ENCODE measurements at regions not wholly inside any gene's neighbourhood (a gene's known extent, or its start where the extent isn't known, plus 50 kb on each side); places are given as distances from the start of the nearest gene placed in this dataset.
A peak's percentile ranks its signal among the peaks of the same experiment; 100 is the strongest.
"Not testable (repeated sequence)": the region's sequence is repeated elsewhere in the genome, so short reads cannot be mapped to it uniquely, and the experiment has no call there.

DNA sequence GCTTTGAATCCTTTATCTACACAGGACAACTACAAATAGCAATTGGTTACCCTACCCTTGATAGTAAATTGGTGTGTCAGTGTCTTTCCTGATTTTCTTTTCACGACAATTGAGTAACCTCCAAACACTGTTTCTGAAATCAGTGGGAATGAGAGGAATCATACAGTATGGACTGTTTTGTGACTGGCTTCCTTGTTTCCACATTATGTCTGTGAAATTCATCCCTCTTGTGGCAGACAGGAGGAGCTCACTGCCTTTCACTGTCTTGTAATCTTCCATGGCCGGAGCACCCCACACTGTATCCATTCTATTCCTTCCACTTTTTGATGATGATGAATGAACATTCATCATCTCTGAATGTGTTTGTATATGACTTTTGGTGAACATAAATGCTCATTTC, 164.0 kb upstream of the PZP start:
- DNase-seq, result no peak

DNA sequence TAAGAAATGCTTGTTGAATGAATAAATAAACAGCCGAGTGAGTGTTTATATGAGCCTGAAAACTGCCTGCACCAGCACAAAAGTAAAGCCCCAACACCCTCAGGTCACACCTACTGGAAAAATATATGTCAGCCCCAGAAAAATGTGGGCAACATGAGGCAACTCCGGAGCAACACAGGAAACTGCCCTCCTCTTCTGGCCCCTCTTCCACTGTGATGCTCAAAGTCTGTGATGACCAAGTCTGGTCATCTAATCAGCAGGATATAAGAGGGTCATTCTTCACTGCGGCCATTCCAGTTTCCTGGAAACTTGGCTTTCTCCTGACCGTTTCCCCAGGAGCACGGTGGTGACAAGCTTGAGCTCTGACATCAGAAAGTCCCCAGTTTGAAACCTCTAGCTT, 159.6 kb upstream of the PZP start:
- no peak for DNase-seq

DNA sequence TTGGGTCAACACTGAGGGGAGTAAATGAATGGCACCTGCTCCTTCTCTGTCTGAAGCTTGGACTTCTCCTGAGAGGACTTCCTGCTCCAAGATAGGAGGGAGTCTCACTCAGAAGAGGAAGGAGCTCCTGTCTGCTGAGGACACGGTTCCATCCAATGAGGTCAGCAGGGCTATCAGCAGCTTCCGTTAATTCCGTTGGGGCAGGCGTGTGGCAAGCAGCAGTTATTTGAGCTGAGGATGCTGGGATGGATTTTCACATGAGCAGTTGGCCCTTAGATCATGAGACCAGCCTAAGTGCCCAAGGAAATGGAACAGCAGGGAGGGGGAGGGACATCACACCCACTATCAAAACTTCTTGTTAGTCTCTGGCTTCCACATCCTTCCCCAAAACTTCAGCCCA, 159.0 kb upstream of the PZP start:
- DNase-seq, result no peak

DNA sequence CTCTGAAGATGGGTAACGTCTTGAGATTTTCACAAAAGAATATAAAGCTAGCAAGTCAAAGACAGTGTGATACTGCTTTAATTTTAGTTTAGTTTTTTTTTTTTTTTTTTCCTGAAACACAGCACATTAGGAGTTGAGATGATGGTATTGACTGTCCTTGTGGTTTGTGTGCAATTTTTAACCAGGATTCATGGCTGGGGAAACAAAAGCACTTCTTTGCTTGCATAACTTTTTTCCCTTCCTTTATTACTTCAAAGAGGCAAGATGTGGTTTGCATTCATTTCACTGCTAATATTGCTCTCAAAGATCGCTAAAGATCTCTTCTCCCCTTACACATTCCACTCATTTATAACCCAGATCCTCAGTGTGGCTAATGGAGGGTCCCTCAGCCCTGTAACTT, 157.1 kb upstream of the PZP start:
- no peak for DNase-seq

DNA sequence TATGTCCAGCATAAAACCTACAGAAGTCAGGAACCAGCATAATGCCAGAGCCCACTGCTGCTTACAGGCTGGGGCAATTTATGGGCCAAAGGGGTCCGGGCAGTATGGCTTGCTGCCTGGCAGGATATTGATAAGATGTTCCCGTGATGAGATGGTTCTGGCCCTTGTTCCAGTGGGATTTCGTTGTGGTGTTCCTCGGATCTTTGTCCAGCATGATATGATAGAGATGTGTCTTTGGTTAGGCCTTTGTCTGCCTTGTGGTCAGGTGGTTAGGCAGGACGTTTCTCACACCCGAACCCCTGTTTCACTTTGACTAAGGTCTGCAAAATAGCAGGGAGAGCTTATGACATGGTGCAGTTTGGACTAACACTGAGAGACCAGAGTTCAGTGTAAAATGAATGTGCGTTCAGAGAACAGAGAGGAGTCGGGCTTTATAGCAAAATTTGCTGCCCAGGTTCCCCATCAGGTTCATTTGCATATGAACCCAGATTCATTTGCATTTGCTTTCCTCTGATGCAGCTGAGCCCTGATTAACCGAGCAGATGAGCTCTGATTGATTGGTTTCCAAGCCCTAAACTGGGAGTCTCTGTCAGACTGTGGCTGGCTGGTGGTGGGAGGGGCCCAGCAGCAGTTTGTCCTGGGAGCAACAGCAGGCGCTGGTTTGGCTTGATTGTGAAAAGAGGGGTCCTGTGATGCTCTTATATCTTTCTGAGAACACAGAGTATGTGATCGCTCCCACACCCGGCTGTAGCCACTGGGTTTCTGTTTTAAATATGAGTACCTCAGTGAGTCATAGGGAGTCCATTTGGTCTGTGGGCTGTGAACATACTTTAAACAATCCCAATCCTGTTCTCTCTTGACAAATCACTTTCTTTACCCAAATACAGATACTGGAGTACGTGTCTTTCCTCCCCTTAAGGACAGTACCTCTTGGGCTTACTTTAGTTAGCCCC, 156.3 kb upstream of the PZP start:
- no peak for DNase-seq

DNA sequence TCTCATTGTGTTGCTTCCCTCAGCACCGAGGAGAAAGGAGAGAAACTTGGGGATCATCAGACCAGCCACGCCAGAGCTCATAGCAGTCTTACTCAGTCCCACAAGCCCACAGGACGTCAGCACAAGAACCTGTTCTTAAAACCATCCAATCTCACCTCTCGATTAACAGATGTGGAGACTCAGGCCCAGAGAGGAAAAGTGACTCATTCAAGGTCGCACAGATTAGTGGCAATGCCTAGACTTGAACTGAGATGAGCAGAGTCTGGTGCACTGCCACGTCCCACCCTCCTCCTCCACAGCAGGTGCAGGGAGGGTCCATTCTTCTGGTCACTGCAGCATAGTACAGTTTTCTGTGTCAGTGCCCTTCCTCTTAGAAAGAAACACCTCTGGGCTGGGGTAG, 154.9 kb upstream of the PZP start:
- DNase-seq, result no peak

DNA sequence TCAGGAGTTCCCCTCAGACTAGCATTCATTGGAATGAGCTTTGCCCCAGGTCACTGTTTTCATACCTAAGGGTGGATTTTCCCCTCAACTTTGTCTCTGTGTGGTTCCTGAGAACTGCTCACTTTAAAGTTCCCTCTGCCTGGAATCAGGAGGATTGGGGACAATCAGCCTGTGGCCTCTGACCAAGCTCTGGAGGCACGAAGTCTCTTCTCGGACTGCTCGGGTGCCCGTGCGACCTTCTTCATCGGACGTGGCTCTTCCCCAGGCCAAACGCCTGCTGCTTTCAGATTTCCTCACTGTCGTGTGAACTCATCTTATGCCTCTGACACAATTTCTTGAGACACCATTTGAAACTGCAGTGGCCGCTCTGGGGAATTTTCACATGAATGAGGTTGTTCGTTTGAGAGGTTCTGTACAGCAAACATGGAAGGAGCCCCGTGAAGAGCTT, 153.7 kb upstream of the PZP start:
- DNase-seq, result no peak

DNA sequence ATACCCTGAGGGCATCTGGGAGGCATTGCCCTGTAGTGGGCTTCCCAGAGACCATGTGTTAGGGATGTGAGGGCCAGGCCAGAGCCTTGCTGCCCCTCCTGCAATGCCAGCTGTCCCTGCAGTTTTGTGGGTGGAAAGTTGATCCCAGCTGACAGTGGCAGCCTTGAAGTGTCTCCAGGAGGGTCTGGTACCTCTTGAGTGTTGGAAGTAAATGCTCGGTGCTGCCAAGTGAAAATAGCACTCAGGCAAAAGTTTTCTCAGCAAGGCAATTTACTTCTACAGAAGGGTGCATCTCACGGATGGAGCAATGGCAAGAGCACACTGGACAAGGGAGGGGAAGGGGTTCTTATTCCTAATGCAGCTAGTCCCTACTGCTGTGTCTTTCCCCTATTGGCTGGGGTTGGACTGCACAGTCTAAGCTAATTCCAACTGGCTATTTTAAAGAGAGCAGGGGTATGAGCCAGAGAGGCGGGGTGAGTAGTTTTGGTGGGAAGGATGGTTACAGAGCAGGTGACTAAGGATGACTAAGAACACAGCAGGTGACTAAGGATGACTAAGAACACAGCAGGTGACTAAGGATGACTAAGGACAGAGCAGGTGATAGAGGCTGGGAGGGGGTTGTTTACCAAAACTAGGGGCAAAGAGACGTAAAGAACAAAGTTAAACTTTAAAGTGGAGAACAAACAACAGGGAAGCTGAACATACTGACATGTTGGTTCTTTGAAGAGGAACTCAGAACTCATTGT, 146.0 kb upstream of the PZP start:
- DNase-seq, result not testable (repeated sequence)

DNA sequence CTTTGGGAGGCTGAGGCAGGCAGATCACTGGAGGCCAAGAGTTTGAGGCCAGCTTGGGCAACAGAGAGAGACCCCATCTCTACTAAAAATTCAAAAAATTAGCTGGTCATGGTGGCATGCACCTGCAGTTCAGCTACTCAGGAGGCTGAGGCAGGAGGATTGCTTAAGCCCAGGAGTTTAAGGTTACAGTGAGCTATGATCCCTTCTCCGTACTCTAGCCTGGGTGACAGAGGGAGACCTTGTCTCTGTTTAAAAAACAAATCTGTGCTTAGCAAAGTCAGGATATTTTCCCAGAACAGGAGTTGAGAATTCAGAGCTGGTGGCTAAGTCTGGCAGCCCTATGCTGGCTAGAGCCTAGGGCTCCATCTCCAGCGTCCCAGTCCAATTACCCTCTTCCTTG, 142.9 kb upstream of the PZP start:
- DNase-seq, result no peak

DNA sequence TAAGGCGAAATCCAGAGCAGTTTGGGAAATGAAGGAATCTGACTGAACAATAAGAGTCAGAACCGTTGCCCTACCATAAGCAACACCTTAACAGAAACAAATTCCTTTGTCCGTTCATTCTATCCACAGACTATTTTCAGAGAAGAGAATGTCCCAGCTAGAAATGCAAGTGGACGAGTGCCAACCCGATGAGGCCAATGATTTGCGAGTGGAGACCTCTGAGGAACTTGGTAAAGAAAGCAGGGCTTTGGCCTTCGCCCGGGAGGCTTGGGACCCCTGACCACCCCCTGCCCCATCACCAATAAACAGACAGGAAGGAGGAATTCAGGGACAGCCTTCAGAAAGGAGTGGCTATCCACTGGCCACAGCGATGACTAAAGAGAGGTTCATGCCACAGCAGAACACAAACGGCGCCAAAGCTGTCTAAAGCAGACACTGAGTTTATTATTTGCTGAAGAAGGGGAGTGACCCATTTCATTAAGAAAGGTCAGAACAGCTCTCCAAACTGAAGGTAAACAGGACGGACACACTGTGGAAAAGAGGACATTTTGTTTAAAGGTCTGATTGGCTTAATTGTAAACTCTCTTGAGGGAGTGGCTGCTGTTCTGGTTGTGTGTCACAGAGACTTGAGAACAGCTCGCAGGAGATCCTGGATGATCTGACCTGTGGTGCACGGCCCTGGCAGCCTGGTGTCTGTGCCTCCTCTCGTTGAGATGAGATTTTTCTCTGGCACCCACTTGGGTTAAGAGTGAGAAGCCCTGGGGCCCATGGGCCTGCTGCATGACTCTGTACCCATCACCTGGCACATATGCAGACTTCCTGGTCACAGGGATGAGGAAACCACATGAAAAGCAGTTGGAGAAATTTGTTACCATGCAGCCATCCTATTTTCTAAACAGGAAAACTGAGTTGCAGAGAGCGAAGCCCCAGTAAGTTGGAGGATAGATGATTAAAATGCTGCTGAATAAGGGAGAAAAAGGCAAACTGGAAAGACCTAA, 142.0 kb upstream of the PZP start:
- no peak for DNase-seq

DNA sequence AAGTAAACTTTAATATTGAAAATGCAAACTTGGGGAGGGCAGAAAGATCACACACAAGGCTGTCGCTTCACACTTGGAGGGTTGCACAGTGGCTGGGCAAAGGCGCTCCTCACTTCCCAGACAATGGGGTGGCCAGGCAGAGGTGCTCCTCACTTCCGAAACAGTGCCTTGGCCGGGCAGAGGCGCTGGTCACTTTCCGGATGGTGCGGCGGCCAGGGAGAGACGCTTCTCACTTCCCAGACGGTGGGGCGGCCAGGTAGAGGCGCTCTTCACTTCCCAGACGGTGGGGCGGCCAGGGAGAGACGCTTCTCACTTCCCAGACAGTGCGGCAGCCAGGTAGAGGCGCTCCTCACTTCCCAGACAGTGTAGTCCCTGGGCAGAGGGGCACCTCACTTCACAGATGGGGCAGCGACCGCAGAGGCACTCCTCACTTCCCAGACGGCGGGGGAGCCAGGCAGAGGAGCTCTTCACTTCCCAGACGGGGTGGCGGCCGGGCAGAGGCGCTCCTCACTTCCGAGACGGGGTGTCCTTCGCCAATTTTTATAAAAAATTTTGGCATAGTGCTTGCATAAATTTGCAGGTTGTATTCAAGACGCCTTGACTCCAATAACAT, 140.8 kb upstream of the PZP start:
- no peak for DNase-seq

DNA sequence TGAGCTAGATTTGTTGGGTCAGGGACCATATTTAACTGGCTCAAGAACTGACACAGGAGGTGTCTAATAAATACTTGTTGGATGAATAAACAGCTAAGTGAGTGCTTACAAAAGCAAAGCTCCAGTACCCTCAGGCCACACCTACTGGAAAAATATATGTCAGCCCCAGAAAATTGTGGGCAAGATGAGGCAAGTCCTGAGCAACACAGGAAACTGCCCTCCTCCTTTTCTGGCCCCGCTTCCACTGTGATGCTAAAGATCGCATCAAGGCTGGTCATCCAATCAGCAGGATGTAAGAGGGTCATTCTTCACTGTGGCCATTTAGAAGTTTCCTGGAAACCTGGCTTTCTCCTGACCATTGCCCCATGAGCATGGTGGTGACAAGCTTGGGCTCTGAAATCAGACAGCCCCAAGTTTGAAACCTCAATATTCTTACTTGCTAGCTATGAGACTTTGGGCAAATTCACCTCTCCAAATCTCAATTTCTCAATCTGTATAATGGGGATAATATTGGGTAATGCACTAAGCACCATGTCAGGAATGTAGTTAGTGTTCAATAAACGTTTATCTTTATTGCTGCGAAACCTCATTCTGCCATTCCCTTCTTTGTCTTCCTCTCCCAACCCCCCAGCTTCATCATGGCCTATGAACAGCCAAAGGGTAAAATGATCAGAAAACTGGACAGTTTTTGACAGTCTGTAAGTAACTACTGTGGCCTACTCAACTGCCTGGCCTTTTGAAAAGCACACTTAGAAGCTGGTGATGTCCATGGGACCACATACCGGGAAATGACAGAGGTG, 139.3 kb upstream of the PZP start:
- no peak for DNase-seq

DNA sequence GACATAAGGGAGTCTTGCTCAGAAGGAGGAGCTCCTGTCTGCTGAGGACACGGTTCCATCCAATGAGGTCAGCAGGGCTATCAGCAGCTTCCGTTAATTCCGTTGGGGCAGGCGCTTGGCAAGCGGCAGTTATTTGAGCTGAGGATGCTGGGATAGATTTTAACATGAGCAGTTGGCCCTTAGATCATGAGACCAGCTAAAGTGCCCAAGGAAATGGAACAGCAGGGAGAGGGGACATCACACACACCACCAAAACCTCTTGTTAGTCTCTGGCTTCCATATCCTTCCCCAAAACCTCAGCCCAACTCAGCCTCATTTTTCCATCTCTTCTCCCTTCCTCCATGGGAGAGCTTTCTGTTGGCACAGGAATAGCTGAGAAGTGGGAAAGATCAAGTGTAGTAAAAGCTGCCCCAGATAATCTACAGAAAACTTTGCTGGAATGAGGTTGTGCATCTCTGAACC, 138.7 kb upstream of the PZP start:
- DNase-seq, result no peak

DNA sequence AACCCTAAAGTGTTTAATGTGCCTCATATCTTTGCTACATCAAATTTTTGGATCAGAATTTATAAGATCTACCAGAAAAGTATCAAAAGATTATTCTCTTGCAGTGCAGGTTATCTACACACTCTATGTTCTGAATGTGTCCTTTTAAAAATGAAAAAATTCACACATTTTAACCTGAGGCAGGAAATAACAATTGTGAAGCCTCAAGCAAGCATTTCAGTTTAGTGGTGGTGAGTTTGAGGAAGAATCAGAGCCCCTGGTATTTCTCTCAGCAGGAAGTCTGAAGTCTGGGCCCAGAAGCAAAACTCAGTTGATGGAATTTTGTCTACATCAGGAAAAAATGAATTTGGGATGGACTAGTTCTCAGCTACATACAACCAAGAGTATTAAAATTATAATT, 137.0 kb upstream of the PZP start:
- no peak for DNase-seq

DNA sequence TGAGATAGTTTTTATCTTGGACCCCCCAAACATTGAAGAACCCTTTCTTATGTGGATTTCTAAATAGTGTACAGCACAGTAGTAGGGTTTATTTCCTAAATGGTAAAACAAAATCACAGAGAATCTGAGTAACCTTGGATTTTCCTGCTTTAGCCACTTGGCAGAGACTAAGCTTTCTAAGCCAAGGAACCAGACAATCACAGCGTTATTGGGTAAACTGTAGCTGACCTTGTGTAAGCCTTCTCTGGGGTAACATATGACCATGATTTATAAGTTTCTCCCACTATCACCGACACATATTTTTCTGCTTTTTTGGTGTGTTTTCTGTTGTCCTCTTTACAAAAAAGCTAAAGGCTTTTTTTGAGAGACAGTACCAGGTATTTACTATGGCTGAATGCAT, 136.3 kb upstream of the PZP start:
- DNase-seq, result peak in 2 of 3 donors; percentile 31 to 67

DNA sequence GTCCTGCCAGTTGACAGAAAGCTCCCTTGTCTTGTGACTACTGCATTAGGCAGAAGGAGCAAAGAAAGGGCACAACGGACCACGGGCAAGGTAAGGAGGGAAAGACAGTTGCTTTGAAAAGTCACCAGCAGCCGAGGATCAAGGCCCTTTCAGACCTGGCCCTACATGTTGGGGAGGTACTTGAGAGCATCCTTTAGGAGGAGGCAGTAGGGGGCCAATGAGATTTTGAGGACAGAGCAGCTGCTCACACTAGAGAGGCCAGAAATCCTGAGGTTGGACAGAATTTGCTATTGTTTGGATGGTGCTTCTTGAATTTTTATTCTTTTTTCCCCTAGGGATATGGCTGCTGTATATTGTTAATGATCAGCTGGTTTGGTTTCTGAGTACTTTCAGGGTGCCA, 135.5 kb upstream of the PZP start:
- DNase-seq, result peak in 1 of 3 donors; percentile 61

DNA sequence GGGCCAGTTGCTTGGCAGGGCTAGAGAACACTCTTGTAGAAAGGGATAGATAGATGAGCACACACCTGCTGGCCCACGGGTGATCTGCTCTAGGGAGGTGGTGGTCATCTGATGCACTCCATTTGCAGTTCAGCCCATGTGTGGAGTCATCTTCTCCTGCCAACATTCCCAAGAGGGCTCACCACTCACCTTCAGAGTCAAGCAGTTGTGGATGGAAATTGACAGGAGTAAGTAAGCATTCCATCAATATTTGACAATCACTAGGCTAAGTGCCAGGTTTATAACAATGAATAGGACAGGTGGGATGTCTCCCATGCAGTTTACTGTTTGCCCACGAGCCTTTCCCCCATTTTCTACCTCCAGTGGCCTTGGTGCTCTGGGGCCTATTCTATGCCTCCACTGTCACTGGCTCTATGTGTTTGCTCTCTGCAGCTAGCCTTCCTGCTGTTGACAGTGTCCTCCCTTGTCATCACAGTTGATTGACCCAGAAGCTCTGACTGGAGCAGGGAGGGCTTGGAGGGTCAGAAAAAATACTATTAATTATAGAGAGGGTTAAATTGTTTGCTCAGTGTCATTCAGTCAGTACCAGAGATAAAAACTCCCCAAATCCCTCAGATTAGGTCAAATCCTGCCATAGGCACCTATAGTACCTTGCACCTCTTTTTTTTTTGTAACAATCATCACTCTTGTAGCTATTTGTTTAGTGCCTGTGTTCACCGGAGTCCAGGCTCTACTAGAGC, 134.6 kb upstream of the PZP start:
- no peak for DNase-seq

DNA sequence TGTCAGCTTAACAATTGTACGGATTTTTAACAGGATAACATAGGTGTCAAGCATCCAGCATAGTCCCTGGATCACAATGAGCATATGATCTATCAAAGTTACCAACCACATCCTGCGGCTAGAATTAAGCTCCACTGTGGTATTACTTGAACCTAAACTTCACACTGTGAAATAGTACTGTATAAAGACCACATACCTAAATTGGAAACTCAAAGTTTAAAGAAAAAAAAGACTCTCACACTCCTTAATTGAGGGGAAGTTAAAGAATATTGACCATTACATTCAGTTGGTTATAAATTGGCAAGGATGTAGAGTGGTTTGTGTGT, 133.0 kb upstream of the PZP start:
- DNase-seq, result no peak

DNA sequence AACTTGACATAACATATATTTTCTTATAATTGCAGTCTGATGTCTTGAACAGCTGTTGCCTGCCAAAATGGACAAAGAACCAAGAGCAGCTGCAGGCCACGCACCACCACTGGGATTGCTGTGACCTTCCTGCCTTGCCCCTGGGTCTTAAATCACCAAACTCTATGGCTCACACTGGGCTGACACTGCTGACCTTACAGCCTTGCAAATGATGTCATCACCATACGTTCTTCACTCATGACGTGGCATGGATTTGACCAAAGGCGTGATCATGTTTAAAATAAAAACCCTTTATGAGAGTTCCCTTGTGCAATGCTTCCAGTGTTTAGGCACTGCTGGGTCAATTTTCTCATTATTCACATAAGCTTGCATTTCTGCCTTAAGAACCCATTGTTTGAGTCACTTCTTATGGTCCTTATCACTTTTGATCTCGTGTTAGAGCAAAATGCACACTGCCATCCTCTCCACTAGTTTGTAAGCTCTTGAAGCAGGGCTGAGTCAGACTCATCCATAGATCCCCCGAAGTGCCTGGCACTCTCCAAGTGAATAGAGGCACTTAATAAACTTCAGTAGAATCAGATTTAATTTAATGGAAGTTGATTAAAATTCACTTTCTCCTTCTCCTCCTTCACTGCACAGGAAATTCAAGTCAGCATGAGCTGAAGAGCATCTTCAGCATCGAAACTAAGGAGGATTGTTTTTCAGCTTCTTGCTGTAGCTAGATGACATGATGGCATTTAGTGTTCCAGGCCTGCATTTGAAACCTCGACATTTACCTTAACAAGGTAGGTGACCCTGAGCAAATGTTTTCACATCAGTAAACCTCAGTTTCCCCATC, 132.4 kb upstream of the PZP start:
- DNase-seq, result peak in 2 of 3 donors; percentile 42 to 72

Measured in muscle of back (tissue), 3 donors.